NB4 (cell line): ENCODE measurements at regions not wholly inside any gene's neighbourhood (a gene's known extent, or its start where the extent isn't known, plus 50 kb on each side); places are given as distances from the start of the nearest gene placed in this dataset.

Source experiments
- DNase-seq: peaks from one replicate; pipeline ENCODE4 v3.0.0; 2010; ENCODE audit warnings: low read depth
- H3K4me3 ChIP-seq: one replicate; pipeline ENCODE4 v1.5.1; 2011; ENCODE audit warnings: mild to moderate bottlenecking, low read depth, low read length, moderate library complexity
- CTCF ChIP-seq: IDR thresholded peaks from one replicate; pipeline ENCODE4 v1.5.1; 2012; ENCODE audit warnings: low read depth, low read length
- MAX ChIP-seq: IDR thresholded peaks from 2 replicates; pipeline ENCODE4 v1.6.1; 2011; ENCODE audit warnings: low read depth, low read length
- MYC ChIP-seq: IDR thresholded peaks from 2 replicates; pipeline ENCODE4 v1.6.1; 2011; ENCODE audit warnings: low read depth, low read length
- POLR2A ChIP-seq: IDR thresholded peaks from 2 replicates; pipeline ENCODE4 v1.6.1; 2011; ENCODE audit warnings: mild to moderate bottlenecking; ENCODE audit not compliant: insufficient read length; ENCODE audit errors: extremely low read depth

- no peak for TF ChIP-seq CTCF
- no peak for TF ChIP-seq MYC
- no peak for TF ChIP-seq POLR2A
- no peak for TF ChIP-seq MAX
- DNase-seq: no peak
- H3K4me3 ChIP-seq: no peak overlapping the region
Observed at GRCh38 chr20:24131281-24131680, 142.7 kb upstream of the GGTLC1 start.

GRCh38 chr20:24129641-24130040 lies 141.1 kb upstream of the GGTLC1 start:
- H3K4me3 ChIP-seq: no peak overlapping the region
- no peak for TF ChIP-seq MYC
- TF ChIP-seq CTCF: no peak
- TF ChIP-seq POLR2A: no peak
- no peak for DNase-seq

- DNase-seq: no peak
- no peak overlapping the region for H3K4me3 ChIP-seq
- TF ChIP-seq POLR2A (no peak), MYC (no peak), MAX (no peak)
Observed at GRCh38 chr20:24124951-24125650, 136.5 kb upstream of the GGTLC1 start.

- DNase-seq: no peak
- no peak overlapping the region for H3K4me3 ChIP-seq
- no peak for TF ChIP-seq MAX
- TF ChIP-seq POLR2A: no peak
Observed at GRCh38 chr20:24124003-24124402, 135.4 kb upstream of the GGTLC1 start.

GRCh38 chr20:24118441-24119175 lies 130.0 kb upstream of the GGTLC1 start:
- no peak for TF ChIP-seq POLR2A
- TF ChIP-seq MYC: no peak
- TF ChIP-seq MAX: no peak
- TF ChIP-seq CTCF: no peak
- DNase-seq: no peak
- no peak overlapping the region for H3K4me3 ChIP-seq

GRCh38 chr20:24118034-24118433 lies 129.5 kb upstream of the GGTLC1 start:
- TF ChIP-seq MYC (no peak), POLR2A (no peak), MAX (no peak), CTCF (no peak)
- no peak for DNase-seq
- no peak overlapping the region for H3K4me3 ChIP-seq

GRCh38 chr20:24117383-24117782 lies 128.8 kb upstream of the GGTLC1 start:
- no peak for TF ChIP-seq MYC
- no peak for TF ChIP-seq CTCF
- no peak for TF ChIP-seq MAX
- TF ChIP-seq POLR2A: no peak
- no peak for DNase-seq
- H3K4me3 ChIP-seq: no peak overlapping the region
